ENCODE measurements at regions not wholly inside any gene's neighbourhood (a gene's known extent, or its start where the extent isn't known, plus 50 kb on each side); places are given as distances from the start of the nearest gene placed in this dataset.

DNA sequence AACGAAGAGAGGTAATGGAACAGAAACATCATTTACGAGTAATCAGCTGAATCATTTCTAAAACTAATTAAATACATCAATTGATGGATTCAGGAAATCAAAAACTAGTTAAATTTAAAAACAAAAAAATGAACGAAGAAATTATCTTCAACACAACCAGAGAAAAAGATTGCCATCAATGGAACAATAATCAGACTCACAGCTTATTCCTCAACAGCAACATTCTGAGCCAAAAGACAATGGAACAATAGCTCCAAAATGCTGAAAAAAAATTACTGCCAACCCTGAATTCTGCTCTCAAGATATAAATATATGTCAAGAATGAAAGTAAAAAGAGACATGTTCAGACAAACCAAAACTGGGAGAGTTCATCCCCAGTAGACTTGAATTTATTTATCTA lies 65.5 kb upstream of the KLF3 start:
- no peak for DNase-seq (ENCODE audit: low spot score)

DNA sequence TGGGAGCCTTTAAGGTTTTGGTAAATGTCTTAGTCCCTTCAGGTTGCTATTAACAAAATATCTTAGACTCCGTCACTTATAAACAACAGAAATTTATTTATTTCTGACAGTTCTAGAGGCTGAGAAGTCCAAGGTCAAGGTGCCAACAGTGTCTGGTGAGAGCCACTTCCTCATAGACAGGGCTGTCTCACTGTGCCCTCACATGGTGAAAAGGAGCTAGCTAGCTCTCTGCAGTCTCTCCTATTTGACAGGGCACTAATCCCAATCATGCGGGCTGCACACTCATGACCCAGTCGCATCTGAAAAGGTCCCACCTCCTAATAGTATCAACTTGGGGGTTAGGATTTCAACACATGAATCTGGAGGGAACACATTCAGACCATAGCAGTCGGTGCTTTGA lies 63.4 kb upstream of the KLF3 start:
- no peak for DNase-seq (ENCODE audit: low spot score)

DNA sequence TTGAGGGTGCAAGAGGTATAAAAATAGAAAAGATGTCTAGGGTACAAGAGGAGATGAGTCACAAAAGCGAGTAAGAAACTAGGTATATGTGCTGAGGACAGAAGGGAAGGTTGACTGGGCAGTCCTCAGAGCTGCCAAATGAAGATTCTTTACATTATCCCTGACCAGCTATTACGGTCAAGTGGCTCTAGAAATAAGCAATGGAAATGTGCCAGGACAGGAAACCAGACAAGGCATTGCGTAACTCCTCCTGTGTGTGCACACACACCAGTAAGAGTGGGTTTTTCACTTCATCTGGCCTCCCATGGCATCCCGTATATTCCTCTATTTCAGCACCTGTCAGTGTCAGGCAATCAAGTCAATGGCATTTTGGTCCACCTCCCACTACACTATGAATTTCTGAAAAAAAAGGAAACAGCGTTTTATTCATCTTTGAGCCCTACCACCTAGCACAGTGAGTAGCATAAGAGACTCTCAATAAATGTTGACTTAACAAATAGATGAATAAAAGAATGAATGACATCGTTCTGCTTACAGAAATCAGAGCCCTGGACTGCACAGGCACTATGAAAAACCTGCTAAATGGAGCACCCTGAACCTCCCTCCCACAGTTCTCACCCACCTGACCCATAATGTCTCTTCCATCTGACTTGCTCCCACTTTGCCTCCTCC lies 62.6 kb upstream of the KLF3 start:
- DNase-seq (ENCODE audit: low spot score), result no peak

DNA sequence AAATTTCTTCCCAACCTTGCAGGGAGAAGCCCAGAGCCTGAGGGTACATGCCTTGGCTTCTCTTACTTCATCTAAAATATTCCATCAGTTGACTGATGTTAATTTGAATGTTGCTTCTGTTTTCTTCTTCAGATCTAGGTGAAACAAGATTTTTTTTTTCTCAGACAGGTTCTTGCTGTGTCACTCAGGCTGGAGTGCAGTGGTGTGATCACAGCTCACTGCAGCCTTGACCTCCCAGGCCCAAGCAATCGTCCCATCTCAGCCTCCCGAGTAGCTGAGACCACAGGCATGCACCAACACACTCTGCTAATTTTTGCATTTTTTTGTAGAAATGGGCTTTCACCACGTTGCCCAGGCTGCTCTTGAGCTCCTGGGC lies 62.1 kb upstream of the KLF3 start:
- no peak for DNase-seq (ENCODE audit: low spot score)

DNA sequence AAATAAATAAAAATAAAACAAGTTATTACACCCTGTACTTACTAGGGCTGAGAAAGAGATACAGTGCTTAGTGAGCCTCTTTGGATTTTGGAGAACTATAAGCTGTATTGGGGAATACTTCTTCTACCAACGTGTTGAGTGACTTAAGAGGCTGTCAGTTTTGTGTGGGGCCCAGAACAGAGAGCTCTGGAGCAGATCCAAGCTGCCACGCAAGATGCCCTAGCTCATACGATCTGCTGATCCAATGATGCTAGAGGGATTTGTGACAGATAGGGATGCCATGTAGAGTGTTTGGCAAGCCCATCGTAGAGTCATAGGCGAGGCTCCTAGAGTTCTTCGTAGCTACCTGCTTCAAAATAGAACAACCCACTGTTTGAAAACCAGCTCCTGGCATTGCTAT lies 60.3 kb upstream of the KLF3 start:
- DNase-seq (ENCODE audit: low spot score), result no peak

DNA sequence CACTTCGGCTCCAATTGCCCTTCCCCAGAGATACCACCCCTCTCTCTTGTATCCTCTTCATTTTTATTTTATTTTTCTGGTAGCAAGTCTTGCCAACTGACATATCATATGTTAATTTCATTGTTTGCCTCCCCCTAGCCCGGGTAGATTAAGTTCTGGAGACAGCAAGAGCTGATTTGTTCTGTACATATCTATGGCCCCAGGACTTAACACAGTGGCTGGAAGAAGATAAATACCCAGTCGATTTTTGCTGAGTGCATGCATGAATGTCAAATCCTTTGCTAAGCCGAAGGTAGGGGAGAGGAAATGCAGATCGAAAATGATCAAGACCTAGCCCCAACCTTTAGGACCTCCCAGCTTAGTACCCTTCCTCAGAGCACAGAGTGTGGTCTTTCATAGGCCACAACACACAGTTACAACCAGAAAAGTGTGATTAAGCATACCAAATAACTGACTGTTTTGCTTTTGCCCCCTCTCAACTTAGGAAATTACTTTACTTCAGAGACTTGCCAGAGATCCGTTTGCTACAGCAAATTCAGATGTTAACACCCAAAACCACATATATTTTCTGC lies 58.7 kb upstream of the KLF3 start:
- DNase-seq (ENCODE audit: low spot score), result no peak

DNA sequence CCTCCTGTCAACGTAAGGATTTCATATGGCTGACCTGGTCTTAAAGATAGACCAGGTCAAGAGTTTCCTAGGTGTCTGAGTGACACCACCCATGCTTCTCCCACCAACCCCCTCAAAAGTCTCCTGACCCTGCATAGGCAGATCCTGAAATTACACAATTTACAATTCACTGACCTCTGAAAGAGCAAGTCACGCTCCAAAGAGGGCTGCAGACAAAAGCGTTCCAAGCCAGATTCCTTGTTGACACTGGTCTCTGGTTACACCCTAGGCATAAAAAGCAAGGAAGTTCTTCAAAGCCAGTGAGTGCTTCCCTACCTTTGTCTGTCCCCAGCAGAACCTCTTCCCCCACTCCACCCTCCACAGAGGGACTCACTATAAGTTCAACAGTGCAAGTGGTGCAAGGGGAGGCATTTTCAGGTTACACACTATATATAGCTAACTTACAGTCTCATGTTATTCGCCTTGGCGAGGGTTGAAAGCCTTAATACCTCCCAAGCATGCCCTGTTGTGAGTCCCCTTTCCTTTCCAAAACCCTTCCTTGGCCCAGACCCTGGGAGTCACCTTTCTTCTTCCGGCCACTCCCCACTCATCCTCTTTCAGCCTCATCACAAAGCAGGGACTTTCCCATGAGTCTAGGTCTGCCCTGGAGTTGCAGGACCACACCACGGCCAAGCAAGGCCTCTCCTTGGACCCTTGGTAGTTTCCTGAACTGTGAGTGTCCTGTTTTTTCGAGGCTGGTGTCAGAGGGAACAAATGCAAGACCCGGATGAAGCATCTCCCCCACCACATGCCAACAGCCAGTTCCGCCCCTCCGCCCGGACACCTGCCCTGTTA lies 58.0 kb upstream of the KLF3 start:
- DNase-seq (ENCODE audit: low spot score), result no peak

DNA sequence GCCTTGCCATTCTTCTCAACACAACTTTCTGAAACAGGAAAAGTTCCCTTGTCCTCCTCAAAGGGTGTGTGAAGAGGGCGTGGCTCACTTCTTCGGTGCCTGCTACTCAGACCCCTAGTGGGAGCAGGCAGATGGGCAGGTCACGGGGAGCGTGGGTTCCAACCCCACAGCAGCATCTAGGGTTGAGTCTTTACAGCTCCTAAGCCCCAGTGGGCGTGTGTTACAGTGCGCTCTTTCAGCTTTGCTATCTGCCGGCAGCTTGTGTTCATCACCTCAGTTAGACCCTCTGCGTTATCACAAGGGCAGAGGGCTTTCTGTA lies 57.5 kb upstream of the KLF3 start:
- no peak for DNase-seq (ENCODE audit: low spot score)

DNA sequence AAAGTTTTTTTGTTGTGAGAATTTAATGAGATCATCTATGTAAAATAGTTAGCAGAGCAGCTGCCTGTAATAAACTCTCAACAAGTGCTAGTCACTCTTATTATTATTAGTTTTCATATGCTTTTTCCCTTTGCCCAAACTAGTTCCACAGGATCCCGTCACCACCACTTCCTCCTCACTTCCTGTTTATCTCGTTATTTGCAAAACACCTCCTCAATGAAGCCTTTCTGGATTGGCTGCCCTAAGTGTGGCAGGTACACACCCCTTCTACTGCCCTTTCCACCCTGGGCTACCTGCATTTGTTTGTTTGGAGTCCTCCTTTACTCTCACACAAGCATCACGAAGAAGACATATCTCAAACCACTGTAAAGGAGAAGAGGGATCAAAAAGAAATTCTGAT lies 54.4 kb upstream of the KLF3 start:
- no peak for DNase-seq (ENCODE audit: low spot score)

DNA sequence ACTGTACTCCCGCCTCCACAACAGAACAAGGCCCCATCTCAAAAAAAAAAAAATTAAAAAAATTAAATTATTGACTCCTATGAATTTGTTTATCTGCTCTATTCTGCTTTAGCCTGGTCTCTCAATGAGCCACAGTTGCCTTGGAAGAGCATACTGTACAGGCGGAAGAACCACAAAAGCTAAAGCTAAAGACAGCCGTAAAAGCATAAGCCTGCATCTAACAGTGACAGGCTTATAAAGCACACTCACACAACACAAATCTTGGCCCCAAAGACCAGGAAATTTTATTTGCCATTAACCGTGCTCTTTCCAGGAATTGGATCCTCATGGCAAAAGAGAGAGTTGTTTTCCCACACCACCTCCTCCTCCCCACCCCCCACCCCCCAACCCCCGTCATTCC lies 53.5 kb upstream of the KLF3 start:
- DNase-seq (ENCODE audit: low spot score), result no peak

DNA sequence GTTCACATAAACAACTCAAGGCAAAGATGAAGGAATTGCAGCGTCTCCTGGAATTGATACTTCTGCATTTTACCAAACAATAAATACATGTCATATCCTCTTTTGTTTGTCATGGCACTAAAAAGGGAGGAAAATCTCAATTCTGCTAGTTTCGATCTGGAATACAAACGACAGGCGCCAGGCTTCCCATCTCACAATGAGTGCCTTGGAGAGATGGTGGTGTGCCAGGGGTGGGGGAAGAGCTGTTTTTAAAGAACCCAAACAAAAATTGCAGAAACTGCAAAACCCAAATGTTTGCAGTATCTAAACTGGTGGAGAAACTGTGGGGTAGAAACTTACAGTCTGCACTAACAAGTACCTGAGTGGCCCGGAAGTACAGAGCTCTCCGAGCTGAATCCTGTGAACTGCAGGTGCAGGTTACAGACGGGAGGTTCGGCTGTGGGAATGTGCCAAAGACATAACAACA lies 53.0 kb upstream of the KLF3 start:
- no peak for DNase-seq (ENCODE audit: low spot score)

DNA sequence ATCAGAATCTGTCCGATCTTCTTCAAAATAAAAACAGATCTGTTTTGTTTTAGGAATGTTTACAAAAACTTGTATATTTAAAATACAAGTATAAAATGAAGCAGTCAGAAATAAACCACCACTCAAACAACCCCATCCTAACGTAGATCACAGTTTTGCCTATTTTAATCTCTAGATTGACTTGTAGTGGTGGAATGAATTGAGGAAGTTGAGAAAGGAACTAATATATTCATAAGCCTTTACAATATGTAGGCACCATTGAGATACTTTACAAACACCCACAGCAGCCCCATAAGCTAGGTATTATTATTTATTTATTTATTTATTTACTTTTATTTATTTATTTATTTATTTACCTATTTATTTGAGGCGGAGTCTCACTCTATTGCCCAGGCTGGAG lies 52.3 kb upstream of the KLF3 start:
- DNase-seq (ENCODE audit: low spot score), result no peak

DNA sequence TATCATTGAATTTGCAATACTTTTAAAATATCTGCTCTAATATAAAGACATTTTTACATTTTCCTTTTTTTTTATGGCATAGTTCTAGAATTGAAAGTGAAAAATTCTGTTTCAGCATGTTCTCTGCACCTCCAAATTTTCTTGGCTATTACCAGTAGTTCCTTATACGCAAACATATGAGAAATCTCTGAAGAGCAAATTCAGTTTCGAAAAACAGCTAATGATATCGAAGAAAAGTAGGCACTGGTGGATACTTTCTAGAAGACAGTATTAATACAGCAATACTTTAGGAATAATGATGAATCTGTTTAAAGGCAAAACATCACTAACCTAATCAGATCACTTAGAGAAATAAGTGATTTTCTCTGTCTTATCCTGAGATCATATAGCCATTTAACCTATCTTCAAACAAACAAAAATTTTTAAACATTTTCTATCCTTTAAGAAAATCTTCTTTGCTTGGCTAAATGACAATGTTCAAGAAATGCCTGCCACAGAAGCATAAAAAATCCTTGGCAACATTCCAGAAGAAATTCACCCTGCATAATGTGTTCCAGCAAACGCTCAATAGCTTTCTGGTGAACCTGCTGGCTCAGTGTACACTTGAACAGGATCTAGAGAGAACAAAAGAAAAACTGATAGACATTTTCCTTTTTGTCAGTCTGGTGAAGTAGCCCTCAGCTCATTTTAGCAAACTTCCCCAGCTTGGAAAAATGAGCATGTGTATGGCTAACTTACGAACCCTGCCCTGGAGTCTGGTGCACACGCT lies 51.2 kb upstream of the KLF3 start:
- no peak for DNase-seq (ENCODE audit: low spot score)

Measured in LoVo (cell line).